SK-N-MC (cell line): ENCODE measurements at regions not wholly inside any gene's neighbourhood (a gene's known extent, or its start where the extent isn't known, plus 50 kb on each side); places are given as distances from the start of the nearest gene placed in this dataset.

Experiments used
- DNase-seq: peaks from one replicate; pipeline ENCODE4 v3.0.0-alpha.2; 2011; ENCODE audit warnings: low read depth, low spot score
- H3K27ac ChIP-seq: fragments of 200-600 bp; sonication (generic); 2 replicates; pipeline ENCODE4 v1.5.1; 2016; ENCODE audit warnings: mixed run types
- H3K36me3 ChIP-seq: fragments of 200-600 bp; sonication (generic); 2 replicates; pipeline ENCODE4 v1.6.1; 2017; ENCODE audit warnings: antibody characterized with exemption, low read length, mixed read lengths; ENCODE audit not compliant: insufficient read depth
- H3K4me3 ChIP-seq: fragments of 200-600 bp; sonication (generic); 2 replicates; pipeline ENCODE4 v1.5.1; 2016
- H3K9ac ChIP-seq: fragments of 200-600 bp; sonication (generic); 2 replicates; pipeline ENCODE4 v1.8.0; 2017; ENCODE audit warnings: mixed run types, mixed read lengths; ENCODE audit not compliant: insufficient read length
- H3K9me3 ChIP-seq: fragments of 200-600 bp; sonication (generic); 2 replicates; pipeline ENCODE4 v1.6.1; 2017; ENCODE audit warnings: low read depth, mild to moderate bottlenecking, antibody characterized with exemption, low read length, moderate library complexity, mixed read lengths
- EZH2 ChIP-seq: fragments of 200-600 bp; sonication (generic); IDR thresholded peaks from one replicate; pipeline ENCODE4 v1.6.1; 2017; ENCODE audit warnings: antibody characterized with exemption
- FOXP2 ChIP-seq: optimal IDR thresholded peaks from 2 replicates; pipeline ENCODE3; 2011; ENCODE audit warnings: mild to moderate bottlenecking, moderate library complexity; ENCODE audit not compliant: insufficient read depth; ENCODE audit errors: extremely low read length, control extremely low read depth
- POLR2AphosphoS5 ChIP-seq: IDR thresholded peaks from 2 replicates; pipeline ENCODE4 v1.6.1; 2012; ENCODE audit warnings: mild to moderate bottlenecking, low read depth, low read length, borderline replicate concordance

GRCh38 chr15:95247071-95247984 lies 1016.0 kb downstream of the MCTP2 start:
- Histone ChIP-seq H3K36me3 (no peaks in the 10 kb centered on the region), H3K9ac (no peak overlapping the region), H3K4me3 (no peak overlapping the region), H3K27ac (no peak overlapping the region), H3K9me3 (no peaks in the 10 kb centered on the region)
- no peak for DNase-seq
- TF ChIP-seq POLR2AphosphoS5 = no peak
- TF ChIP-seq FOXP2 = no peak
- TF ChIP-seq EZH2 = no peak

GRCh38 chr15:95249524-95249923 lies 1018.2 kb downstream of the MCTP2 start:
- Histone ChIP-seq H3K9me3 (no peaks in the 10 kb centered on the region), H3K4me3 (no peak overlapping the region), H3K27ac (no peak overlapping the region), H3K9ac (no peak overlapping the region), H3K36me3 (no peaks in the 10 kb centered on the region)
- DNase-seq = no peak
- no peak for TF ChIP-seq POLR2AphosphoS5
- TF ChIP-seq FOXP2 = no peak
- no peak for TF ChIP-seq EZH2

- no peak overlapping the region for H3K27ac ChIP-seq
- no peaks in the 10 kb centered on the region for H3K36me3 ChIP-seq
- no peak for TF ChIP-seq EZH2
- TF ChIP-seq POLR2AphosphoS5 = no peak
- no peak for TF ChIP-seq FOXP2
- no peak overlapping the region for H3K9ac ChIP-seq
- peaks cover 3% of the 10 kb centered on the region; the same call in 1 of the 2 replicates for H3K9me3 ChIP-seq
- DNase-seq = no peak
- no peak overlapping the region for H3K4me3 ChIP-seq
Observed at GRCh38 chr15:95252404-95252803, 1021.0 kb downstream of the MCTP2 start.

GRCh38 chr15:95254263-95254662 lies 1022.9 kb downstream of the MCTP2 start:
- no peak overlapping the region for H3K27ac ChIP-seq
- H3K9me3 ChIP-seq = peaks cover 3% of the 10 kb centered on the region; the same call in 1 of the 2 replicates
- no peaks in the 10 kb centered on the region for H3K36me3 ChIP-seq
- no peak overlapping the region for H3K9ac ChIP-seq
- DNase-seq = no peak
- H3K4me3 ChIP-seq = no peak overlapping the region
- no peak for TF ChIP-seq EZH2

GRCh38 chr15:95259513-95259912 lies 1028.2 kb downstream of the MCTP2 start:
- peaks cover 3% of the 10 kb centered on the region; the same call in 1 of the 2 replicates for H3K9me3 ChIP-seq
- TF ChIP-seq FOXP2 (no peak), EZH2 (no peak), POLR2AphosphoS5 (no peak)
- peak; percentile 52 for DNase-seq
- H3K9ac ChIP-seq = no peak overlapping the region
- no peak overlapping the region for H3K27ac ChIP-seq
- H3K4me3 ChIP-seq = peak overlapping the region; percentile 16; the same call in 1 of the 2 replicates
- H3K36me3 ChIP-seq = no peaks in the 10 kb centered on the region

- Histone ChIP-seq H3K9ac (no peak overlapping the region), H3K9me3 (no peaks in the 10 kb centered on the region), H3K4me3 (peak overlapping the region; percentile 16; the same call in 1 of the 2 replicates), H3K36me3 (no peaks in the 10 kb centered on the region), H3K27ac (no peak overlapping the region)
- TF ChIP-seq EZH2 = no peak
- no peak for TF ChIP-seq POLR2AphosphoS5
- TF ChIP-seq FOXP2 = no peak
- no peak for DNase-seq
Observed at GRCh38 chr15:95259965-95260364, 1028.6 kb downstream of the MCTP2 start.

GRCh38 chr15:95260856-95261255 lies 1029.5 kb downstream of the MCTP2 start:
- Histone ChIP-seq H3K4me3 (no peak overlapping the region), H3K27ac (no peak overlapping the region), H3K9me3 (no peaks in the 10 kb centered on the region), H3K9ac (no peak overlapping the region), H3K36me3 (no peaks in the 10 kb centered on the region)
- DNase-seq = no peak
- TF ChIP-seq FOXP2 (no peak), EZH2 (no peak), POLR2AphosphoS5 (no peak)

- H3K9ac ChIP-seq = no peak overlapping the region
- H3K9me3 ChIP-seq = no peaks in the 10 kb centered on the region
- TF ChIP-seq FOXP2 (no peak), POLR2AphosphoS5 (no peak), EZH2 (no peak)
- no peak for DNase-seq
- H3K36me3 ChIP-seq = no peaks in the 10 kb centered on the region
- no peak overlapping the region for H3K27ac ChIP-seq
- H3K4me3 ChIP-seq = no peak overlapping the region
Observed at GRCh38 chr15:95261546-95261945, 1030.2 kb downstream of the MCTP2 start.
